T-helper 1 cell treated with Interleukin-12 subunit alpha and Interleukin-12 subunit beta and Interleukin-4 antibody, amounts not matched to agents 30 ng/mL and 1 ng/mL, for 36 hours (primary cell): ENCODE measurements at regions not wholly inside any gene's neighbourhood (a gene's known extent, or its start where the extent isn't known, plus 50 kb on each side); places are given as distances from the start of the nearest gene placed in this dataset.

Experiments used
- intact Hi-C: fragments of 100-400 bp; cut with micrococcal nuclease; formaldehyde crosslinking; loops from one replicate; pipeline ENCODE4 v1.15.1; 2024

- intact Hi-C loops, result no loop called here
These were observed 173.6 kb downstream of the ARHGAP12 start for GRCh38 chr10:31754803-31755624.

DNA sequence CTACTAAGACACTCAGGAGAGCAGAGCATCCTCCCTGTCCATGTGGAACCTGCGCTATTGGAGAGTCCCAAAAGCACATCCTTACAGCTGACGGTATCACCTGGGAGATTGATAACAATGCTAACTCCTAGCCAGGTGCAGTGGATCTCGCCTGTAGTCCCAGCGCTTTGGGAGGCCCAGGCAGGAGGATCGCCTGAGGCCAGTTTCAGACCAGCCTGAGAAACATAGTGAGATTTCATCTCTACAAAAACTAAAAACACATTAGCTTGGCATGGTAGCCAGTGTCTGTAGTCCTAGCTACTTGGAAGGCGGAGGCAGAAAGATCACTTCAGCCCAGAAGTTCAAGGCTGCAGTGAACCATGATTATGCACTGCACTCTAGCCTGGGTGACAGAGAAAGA, 174.9 kb downstream of the ARHGAP12 start:
- intact Hi-C loops, result no loop called here

GRCh38 chr10:31752170-31752569, 176.5 kb downstream of the ARHGAP12 start:
- intact Hi-C loops, result no loop called here

GRCh38 chr10:31751738-31752080, 176.9 kb downstream of the ARHGAP12 start:
- intact Hi-C loops, result no loop called here

GRCh38 chr10:31751051-31751737, 177.4 kb downstream of the ARHGAP12 start:
- intact Hi-C loops, result no loop called here

DNA sequence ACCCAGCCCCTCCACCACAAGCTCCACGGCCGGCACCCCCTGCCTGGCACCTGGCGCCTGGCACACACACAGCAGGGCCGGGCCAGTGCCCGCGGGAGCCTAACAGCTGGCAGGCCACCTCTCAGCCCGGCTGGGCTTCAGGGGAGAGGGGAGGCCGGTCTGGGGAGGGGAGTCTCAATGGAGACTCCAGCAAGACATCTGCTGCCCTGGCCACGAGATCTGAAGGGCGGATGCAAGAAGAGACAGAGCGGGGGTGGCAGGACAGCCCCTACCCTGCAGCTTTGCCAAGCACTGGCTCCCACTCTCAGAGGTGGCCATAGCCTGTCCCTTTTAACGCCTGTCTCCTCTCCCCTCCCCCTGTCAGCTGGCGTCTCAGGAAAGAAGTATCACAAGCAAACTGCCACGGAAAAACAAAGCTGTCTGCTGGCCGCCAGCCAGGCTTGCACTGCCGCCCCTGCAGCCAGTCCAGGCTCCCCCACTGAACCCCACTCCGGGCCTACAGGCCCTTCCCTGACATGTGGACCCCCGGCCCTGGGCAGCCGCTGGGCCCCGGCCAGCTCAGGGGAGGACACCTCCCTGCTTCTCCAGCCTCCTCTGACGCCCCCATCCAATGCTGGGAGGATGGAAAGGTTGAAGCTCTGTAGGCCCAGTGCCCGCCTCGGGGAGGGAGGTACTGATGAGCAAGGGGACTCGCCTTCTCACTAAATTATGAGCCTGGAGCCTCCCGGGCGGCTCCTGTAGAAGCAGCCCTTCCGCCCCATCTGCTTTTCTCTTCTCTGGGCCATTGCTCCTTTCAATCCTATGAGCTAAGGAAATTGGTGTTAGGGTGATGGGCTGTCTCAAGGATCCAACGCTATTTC, 178.4 kb downstream of the ARHGAP12 start:
- intact Hi-C loops, result no loop called here

DNA sequence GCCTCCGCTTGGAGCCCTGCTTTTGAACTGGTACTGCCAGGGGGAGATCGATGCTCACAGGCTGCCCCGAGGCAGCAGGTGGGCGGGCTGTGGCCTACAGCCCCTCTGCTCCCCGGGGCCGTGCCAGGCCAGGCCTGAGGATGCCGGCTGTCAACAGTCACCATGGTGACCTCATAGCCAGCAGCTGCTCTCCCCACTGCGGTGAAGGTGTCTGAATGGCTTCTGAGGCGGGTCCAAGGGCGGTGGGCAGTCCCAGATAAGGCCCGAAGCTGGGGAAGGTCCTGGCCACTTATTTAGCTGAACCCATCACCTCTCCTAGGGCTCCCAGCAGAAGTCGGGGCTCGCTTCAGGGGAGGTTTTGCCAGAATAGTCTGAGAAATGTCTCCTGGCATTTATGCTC, 179.3 kb downstream of the ARHGAP12 start:
- intact Hi-C loops, result no loop called here

- intact Hi-C loops, result loop anchor here (1.0 to 2.0 kb wide), 4 partner anchors 15 to 1044 kb away; no protein-coding TSS in a partner anchor
These were observed 182.8 kb downstream of the ARHGAP12 start for GRCh38 chr10:31745612-31746376.

DNA sequence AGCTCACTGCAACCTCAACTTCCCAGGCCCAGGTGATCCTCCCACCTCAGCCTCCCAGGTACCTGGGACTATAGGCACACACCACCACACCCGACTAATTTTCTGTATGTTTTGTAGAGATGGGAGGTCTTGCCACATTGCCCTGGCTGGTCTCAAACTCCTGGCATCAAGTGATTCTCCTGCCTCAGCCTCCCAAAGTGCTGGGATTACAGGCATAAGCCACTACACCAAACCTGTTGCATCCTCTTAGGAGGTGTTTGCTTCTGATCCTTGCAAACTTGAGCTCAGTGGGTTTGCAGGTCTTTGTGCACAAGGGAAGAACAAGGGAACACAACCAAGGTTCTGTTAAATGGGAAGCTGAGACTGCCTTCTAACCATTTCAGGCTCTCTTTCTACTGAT, 184.6 kb downstream of the ARHGAP12 start:
- intact Hi-C loops, result loop anchor here (2.0 kb wide), 1 partner anchor 57 kb away; no protein-coding TSS in a partner anchor

DNA sequence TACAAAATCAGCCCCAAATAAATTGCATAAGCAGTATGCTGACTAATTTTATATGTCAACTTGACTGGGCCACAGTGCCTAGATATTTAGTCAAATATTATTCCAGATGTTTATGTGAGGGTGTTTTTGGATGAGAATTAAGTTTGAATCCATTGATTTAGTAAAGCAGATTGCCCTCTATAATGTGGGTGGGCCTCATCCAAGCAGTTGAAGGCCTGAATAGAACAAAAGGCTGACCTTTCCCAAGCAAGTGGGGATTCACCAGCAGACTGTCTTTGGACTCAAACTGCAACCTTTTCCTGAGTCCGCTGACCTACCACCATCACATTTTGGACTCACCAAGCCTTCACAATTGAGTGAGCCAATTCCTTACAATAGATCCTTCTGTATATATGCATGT, 186.4 kb downstream of the ARHGAP12 start:
- intact Hi-C loops, result no loop called here

GRCh38 chr10:31741473-31741872, 187.2 kb downstream of the ARHGAP12 start:
- intact Hi-C loops, result no loop called here

GRCh38 chr10:31739711-31740110, 188.9 kb downstream of the ARHGAP12 start:
- intact Hi-C loops, result no loop called here

- intact Hi-C loops, result no loop called here
These were observed 189.5 kb downstream of the ARHGAP12 start for GRCh38 chr10:31739146-31739545.

GRCh38 chr10:31731711-31732110, 196.9 kb downstream of the ARHGAP12 start:
- intact Hi-C loops, result no loop called here

GRCh38 chr10:31730776-31731175, 197.9 kb downstream of the ARHGAP12 start:
- intact Hi-C loops, result no loop called here

DNA sequence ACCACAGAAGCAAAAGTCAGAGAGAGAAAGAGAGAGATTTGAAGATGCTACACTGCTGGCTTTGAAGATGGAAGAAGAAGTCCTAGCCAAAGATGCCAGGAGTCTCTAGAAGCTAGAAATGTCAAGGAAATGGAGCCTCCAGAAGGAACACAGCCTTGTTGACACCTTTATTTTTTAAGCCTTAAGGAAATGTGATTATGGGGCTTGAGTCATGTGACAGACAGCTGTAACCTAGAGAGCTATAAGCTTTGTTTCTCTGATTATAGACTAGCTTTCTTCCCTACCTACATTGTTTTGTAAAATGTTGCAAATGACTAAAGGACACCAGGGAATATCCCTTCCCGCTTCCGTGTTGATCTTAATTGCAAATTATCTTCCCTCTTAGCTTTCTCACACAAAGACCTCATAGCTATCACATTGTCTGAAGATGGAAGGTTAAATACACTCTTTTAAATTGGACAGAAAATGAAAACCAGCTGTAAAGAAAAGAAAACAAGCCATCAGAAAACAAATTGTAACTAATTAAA, 199.9 kb downstream of the ARHGAP12 start:
- intact Hi-C loops, result no loop called here

DNA sequence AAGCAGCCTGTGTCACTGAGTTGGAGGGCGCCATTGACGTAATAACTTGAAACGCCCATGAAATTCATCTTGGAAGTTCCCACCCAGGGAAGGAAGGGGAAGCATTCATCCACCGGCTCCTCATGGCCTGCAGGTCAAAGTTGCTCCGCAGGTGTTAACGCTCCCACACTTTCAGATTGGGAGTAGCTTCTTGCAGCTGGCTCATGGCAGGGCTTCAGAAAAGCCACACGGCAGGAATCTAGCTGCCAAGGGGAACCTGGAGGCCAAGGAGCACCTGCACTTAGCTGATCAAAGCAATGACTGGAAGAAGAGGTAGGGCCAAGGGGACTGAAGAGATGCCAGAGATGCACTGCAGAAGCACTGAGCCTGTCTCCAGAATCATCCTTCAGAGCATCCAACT, 203.2 kb downstream of the ARHGAP12 start:
- intact Hi-C loops, result no loop called here

DNA sequence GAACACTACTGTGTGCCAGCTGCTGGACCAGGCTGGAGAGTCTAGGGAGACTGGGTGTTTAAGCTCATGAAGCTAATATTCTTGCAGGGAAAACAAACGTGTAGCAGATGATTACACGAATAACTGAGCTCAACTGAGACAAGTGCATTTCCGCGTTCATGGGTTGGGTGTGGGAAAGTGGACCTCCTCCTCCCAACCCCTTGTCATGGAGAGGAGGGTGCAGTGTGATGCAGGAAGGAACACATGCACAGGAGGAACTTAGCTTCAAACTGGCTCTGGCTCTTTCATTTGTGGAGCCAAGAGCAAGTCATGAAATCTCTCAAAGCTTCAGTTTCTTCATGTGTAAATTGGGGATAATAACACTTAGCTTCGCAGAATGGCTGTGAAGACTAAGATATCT, 204.3 kb downstream of the ARHGAP12 start:
- intact Hi-C loops, result no loop called here

GRCh38 chr10:31723106-31723750, 205.4 kb downstream of the ARHGAP12 start:
- intact Hi-C loops, result no loop called here

DNA sequence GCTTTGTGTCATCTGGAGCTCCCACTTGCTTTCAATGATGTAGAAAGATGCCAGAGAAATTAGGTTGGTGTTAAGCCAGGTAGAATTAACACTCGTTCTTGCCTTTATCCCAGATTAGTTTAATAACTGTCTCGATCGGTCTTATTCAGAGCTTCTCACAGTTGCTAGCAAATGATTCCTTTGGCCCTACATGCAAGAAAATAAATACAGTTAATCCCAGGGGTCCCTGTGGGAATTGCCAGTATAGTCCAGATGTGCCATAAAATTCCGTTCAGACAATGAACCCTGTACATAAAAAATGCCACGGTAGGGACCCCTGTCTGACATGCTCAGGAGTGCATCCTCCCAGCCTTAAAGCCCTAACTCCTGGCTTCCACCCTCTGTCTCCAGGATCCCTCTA, 207.5 kb downstream of the ARHGAP12 start:
- intact Hi-C loops, result no loop called here
